Liver (tissue), 8 donors: ENCODE measurements at regions not wholly inside any gene's neighbourhood (a gene's known extent, or its start where the extent isn't known, plus 50 kb on each side); places are given as distances from the start of the nearest gene placed in this dataset.

Experiments used
- DNase-seq: peaks from one replicate; pipeline ENCODE4 v3.0.0-alpha.2; 2017; ENCODE audit warnings: low spot score
- H3K27ac ChIP-seq, 2 donors: one replicate each; pipeline ENCODE4 v1.7.0; 2013; ENCODE audit warnings: inconsistent platforms in 2 of 2, low read length in 2 of 2, control low read depth in 1 of 2, low read depth in 1 of 2, mild to moderate bottlenecking in 1 of 2
- H3K27me3 ChIP-seq, 4 donors: one replicate each; pipeline versions ENCODE4 v1.6.1 to v1.7.0; 2013; ENCODE audit warnings: low read length in 3 of 4, inconsistent platforms in 1 of 4, mild to moderate bottlenecking in 1 of 4, moderate library complexity in 1 of 4; ENCODE audit not compliant: control insufficient read depth in 4 of 4, insufficient read depth in 4 of 4
- H3K36me3 ChIP-seq, 4 donors: one replicate each; pipeline versions ENCODE4 v1.6.1 to v1.7.0; 2013; ENCODE audit warnings: low read length in 3 of 4, mild to moderate bottlenecking in 3 of 4, low read depth in 1 of 4, moderate library complexity in 1 of 4; ENCODE audit not compliant: control insufficient read depth in 4 of 4, insufficient read depth in 3 of 4
- H3K4me1 ChIP-seq, 4 donors: one replicate each; pipeline versions ENCODE4 v1.6.1 to v1.7.0; 2013; ENCODE audit warnings: low read length in 3 of 4, mild to moderate bottlenecking in 3 of 4, moderate library complexity in 1 of 4; ENCODE audit not compliant: control insufficient read depth in 4 of 4, insufficient read depth in 4 of 4
- H3K4me3 ChIP-seq, 3 donors: one replicate each; pipeline versions ENCODE4 v1.6.1 to v1.7.0; 2013; ENCODE audit warnings: low read length in 3 of 3, control low read depth in 1 of 3, low read depth in 1 of 3, mild to moderate bottlenecking in 1 of 3
- H3K9ac ChIP-seq, 2 donors: one replicate each; pipeline ENCODE4 v1.7.0; 2013; ENCODE audit warnings: low read length in 2 of 2, mild to moderate bottlenecking in 2 of 2, moderate library complexity in 2 of 2, control low read depth in 1 of 2, low read depth in 1 of 2
- H3K9me3 ChIP-seq, 4 donors: one replicate each; pipeline versions ENCODE4 v1.6.1 to v1.7.0; 2013; ENCODE audit warnings: low read length in 3 of 4; ENCODE audit not compliant: control insufficient read depth in 4 of 4
- CTCF ChIP-seq: fragments of 150-350 bp; IDR thresholded peaks from 2 replicates; pipeline ENCODE4 v1.5.1; 2017; ENCODE audit warnings: improper control_type of control experiment, low read depth, low read length; ENCODE audit not compliant: missing input control
- EGR1 ChIP-seq, 2 donors: IDR thresholded peaks; 2 replicates each; pipeline ENCODE4 v1.6.1; 2016 to 2018; ENCODE audit warnings: antibody characterized with exemption in 2 of 2, low read depth in 2 of 2
- FOXA1 ChIP-seq: IDR thresholded peaks from 2 replicates; pipeline ENCODE4 v1.6.1; 2016; ENCODE audit warnings: antibody characterized with exemption
- GABPA ChIP-seq, 2 donors: IDR thresholded peaks in 1 of 2; conservative IDR thresholded peaks in 1 of 2; 2 replicates each; pipeline ENCODE4 v1.6.1; 2016; ENCODE audit warnings: antibody characterized with exemption in 2 of 2, mild to moderate bottlenecking in 1 of 2, moderate library complexity in 1 of 2
- HNF4A ChIP-seq, 2 donors: conservative IDR thresholded peaks; 2 replicates each; pipeline ENCODE4 v1.6.1; 2016; ENCODE audit warnings: antibody characterized with exemption in 2 of 2, mild to moderate bottlenecking in 2 of 2
- HNF4G ChIP-seq: IDR thresholded peaks from 2 replicates; pipeline ENCODE4 v1.6.1; 2016; ENCODE audit warnings: antibody characterized with exemption
- JUND ChIP-seq, 2 donors: IDR thresholded peaks; 2 replicates each; pipeline ENCODE4 v1.6.1; 2016; ENCODE audit warnings: antibody characterized with exemption in 2 of 2
- MAX ChIP-seq: IDR thresholded peaks from 2 replicates; pipeline ENCODE4 v1.6.1; 2016; ENCODE audit warnings: antibody characterized with exemption
- NR2F2 ChIP-seq: IDR thresholded peaks from 2 replicates; pipeline ENCODE4 v1.6.1; 2016; ENCODE audit warnings: antibody characterized with exemption
- RAD21 ChIP-seq, 2 donors: IDR thresholded peaks; 2 replicates each; pipeline ENCODE4 v1.6.1; 2016; ENCODE audit warnings: antibody characterized with exemption in 2 of 2, mild to moderate bottlenecking in 2 of 2
- REST ChIP-seq: IDR thresholded peaks from 2 replicates; pipeline ENCODE4 v1.6.1; 2016; ENCODE audit warnings: antibody characterized with exemption, mild to moderate bottlenecking
- RXRA ChIP-seq, 2 donors: IDR thresholded peaks; 2 replicates each; pipeline ENCODE4 v1.6.1; 2017 to 2018; ENCODE audit warnings: antibody characterized with exemption in 2 of 2, mild to moderate bottlenecking in 1 of 2
- SP1 ChIP-seq: IDR thresholded peaks from 2 replicates; pipeline ENCODE4 v1.6.1; 2018; ENCODE audit warnings: antibody characterized with exemption, mild to moderate bottlenecking
- TAF1 ChIP-seq: conservative IDR thresholded peaks from 2 replicates; pipeline ENCODE4 v1.6.1; 2016; ENCODE audit warnings: antibody characterized with exemption, mild to moderate bottlenecking
- YY1 ChIP-seq: IDR thresholded peaks from 2 replicates; pipeline ENCODE4 v1.6.1; 2016; ENCODE audit warnings: antibody characterized with exemption, mild to moderate bottlenecking
- ZBTB33 ChIP-seq: IDR thresholded peaks from 2 replicates; pipeline ENCODE4 v1.6.1; 2016; ENCODE audit warnings: antibody characterized with exemption
- WGBS: extraction: QIAGEN DNeasy Blood & Tissue Kit; methylation state at CpG from one replicate; pipeline ENCODE4 v1.1.7; 2013; 5-methylcytosine and 5-hydroxymethylcytosine counted together
- donor health status: healthy.
- donor health status: healthy.
- donor health status: healthy.
- donor health status: healthy.
- donor health status: healthy.

GRCh38 chr9:134545543-134546245 is 95.9 kb upstream of the COL5A1 start:
- 70% methylated on average over 29 of the region's 29 CpGs for WGBS
- no peak for TF ChIP-seq RXRA (IDR thresholded peaks at IDR 0.05)
- TF ChIP-seq MAX = no peak
- TF ChIP-seq SP1 = no peak
- no peak for TF ChIP-seq HNF4A (conservative IDR thresholded peaks at IDR 0.05)
- TF ChIP-seq NR2F2 = no peak
- TF ChIP-seq CTCF = no peak
- TF ChIP-seq FOXA1 = no peak
- no peak for TF ChIP-seq GABPA (IDR thresholded peaks at IDR 0.05 in 1 of 2, conservative IDR thresholded peaks at IDR 0.05 in 1 of 2)
- no peak for TF ChIP-seq RAD21 (IDR thresholded peaks at IDR 0.05)
- no peak for TF ChIP-seq HNF4G
- TF ChIP-seq EGR1 (IDR thresholded peaks at IDR 0.05; ENCODE audit: low read depth in 2 of 2) = no peak
- TF ChIP-seq TAF1 = no peak
- TF ChIP-seq ZBTB33 = no peak
- no peak for TF ChIP-seq JUND (IDR thresholded peaks at IDR 0.05)
- H3K36me3 ChIP-seq = no peaks in the 10 kb centered on the region
- DNase-seq = no peak
- H3K4me3 ChIP-seq = no peak overlapping the region
- H3K4me1 ChIP-seq = no peaks in the 10 kb centered on the region
- no peak overlapping the region for H3K9ac ChIP-seq
- H3K27me3 ChIP-seq = no peaks in the 10 kb centered on the region
- no peaks in the 10 kb centered on the region for H3K9me3 ChIP-seq
- no peak overlapping the region for H3K27ac ChIP-seq

GRCh38 chr9:134546246-134546731 is 95.3 kb upstream of the COL5A1 start:
- TF ChIP-seq SP1 (no peak), YY1 (no peak), FOXA1 (no peak), GABPA (IDR thresholded peaks at IDR 0.05 in 1 of 2, conservative IDR thresholded peaks at IDR 0.05 in 1 of 2) (no peak), REST (no peak), MAX (no peak), RAD21 (IDR thresholded peaks at IDR 0.05) (no peak)
- H3K9ac ChIP-seq = no peak overlapping the region
- DNase-seq = no peak
- H3K27me3 ChIP-seq = no peaks in the 10 kb centered on the region
- 59% methylated on average over 14 of the region's 14 CpGs for WGBS
- no peaks in the 10 kb centered on the region for H3K4me1 ChIP-seq
- no peaks in the 10 kb centered on the region for H3K36me3 ChIP-seq
- no peak overlapping the region for H3K4me3 ChIP-seq
- no peaks in the 10 kb centered on the region for H3K9me3 ChIP-seq
- no peak overlapping the region for H3K27ac ChIP-seq
